NCI-H2107 treated with DMSO at 0.1 percent for 48 hours (cell line): ENCODE measurements at regions not wholly inside any gene's neighbourhood (a gene's known extent, or its start where the extent isn't known, plus 50 kb on each side); places are given as distances from the start of the nearest gene placed in this dataset.

Experiments
- DNase-seq: peaks from one replicate; lab custom pipeline; 2025; ENCODE audit not compliant: unreplicated experiment; lab: John Stamatoyannopoulos, UW

GRCh38 chr2:217722883-217723472 lies 279.8 kb downstream of the TNS1 start:
- no peak for DNase-seq

DNA sequence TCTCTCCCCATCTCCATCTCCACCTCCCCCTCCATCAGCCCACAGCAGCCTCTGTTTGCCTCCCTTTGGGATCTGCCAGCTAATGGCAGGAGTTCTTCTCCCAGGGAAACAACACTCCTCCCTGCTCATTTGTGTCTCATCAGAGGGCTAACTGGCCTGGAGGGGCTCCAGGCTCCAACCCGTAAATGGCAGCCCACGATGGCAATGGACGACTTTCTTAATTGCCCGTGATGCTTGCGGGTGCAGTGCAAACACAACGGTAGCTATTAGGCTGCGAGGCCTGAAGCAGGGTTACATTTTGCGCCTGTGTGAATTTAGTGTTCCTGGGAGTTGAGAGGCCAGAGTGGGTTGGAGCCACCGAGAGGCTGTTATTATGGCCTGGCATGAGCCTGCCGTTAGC lies 285.1 kb downstream of the TNS1 start:
- no peak for DNase-seq

DNA sequence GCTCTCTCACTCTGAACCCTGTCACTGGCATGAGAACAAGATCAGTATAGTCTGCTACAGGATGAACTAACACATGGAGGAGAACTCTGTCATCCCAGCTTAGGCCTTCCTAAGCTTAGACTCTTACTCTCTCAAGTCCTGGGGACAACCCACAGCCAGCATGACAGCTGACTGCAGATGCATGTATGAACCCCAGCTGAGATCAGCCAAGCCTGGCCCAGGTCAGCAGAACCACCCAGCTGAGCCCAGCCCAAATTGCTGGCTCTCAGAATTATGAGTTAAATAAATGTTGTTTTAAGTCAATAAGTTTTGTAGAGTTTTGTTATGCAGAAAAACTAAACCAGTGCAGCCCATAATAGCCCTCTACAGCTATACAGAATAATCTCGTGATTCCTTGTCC lies 287.3 kb downstream of the TNS1 start:
- no peak for DNase-seq

- no peak for DNase-seq
Measured at GRCh38 chr2:217714287-217714751, 288.5 kb downstream of the TNS1 start.

DNA sequence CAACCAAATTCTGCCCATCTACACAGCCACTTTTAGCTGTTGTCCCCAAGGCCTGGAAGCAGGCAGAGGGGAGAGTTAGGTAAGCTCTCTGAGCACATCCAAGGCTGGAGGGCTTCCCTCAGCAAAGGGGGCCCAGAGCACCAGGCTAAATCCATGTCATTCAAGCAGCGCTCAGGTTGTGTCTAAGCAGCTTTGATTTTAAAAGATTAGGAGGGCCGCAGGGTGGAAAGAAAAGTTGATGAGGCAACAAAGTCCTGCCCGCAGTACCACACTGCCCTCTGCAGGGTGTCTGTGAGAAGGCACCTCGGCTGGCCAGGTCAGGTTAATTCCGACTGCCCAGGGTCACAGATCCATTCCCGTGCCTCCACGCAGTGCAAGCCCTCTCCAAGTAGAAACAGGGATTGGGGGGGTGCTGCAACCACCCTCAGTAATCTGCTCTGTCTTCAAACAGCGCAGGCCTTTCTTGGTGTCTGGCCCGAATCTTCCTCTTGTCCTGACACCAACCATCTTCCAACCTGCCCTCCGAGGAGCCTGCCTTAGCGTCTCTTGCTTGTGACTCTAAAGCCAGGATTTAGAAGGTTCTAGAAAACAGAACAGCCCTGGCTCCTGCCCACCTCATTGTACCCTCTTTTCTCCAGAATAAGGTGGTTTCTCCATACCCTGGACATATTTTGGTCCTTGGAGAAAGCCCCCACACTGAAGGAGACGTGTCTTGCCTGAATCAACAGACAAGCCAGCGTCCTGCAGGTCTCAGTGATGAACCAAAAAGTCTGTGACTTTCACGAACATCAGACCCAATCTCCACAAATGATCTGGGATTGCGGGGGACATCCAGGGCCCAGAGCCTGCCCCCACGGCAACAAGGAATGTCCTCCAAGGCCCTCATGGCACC lies 289.2 kb downstream of the TNS1 start:
- DNase-seq, result peak; percentile 33

- DNase-seq, result no peak
Measured at GRCh38 chr2:217712431-217712830, 290.4 kb downstream of the TNS1 start.

DNA sequence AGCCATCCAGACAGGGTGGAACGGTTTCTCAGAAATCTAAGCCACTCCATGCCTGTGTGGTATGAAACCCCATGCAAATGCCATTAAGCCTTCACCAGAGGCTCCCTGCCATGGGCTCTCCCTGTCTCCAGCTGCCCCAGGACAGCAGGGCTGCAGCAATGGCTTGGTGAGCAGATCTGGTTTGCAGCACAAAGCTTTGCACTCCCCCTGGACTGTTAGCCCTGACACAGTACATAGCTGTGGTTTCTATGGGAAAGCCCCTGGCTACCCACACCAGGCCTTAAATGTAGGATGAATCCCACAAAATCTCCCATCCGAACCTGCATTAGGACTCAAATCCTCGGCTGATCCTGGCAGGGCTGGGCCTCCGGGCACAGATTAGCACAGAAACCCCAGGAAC lies 291.6 kb downstream of the TNS1 start:
- DNase-seq, result no peak

DNA sequence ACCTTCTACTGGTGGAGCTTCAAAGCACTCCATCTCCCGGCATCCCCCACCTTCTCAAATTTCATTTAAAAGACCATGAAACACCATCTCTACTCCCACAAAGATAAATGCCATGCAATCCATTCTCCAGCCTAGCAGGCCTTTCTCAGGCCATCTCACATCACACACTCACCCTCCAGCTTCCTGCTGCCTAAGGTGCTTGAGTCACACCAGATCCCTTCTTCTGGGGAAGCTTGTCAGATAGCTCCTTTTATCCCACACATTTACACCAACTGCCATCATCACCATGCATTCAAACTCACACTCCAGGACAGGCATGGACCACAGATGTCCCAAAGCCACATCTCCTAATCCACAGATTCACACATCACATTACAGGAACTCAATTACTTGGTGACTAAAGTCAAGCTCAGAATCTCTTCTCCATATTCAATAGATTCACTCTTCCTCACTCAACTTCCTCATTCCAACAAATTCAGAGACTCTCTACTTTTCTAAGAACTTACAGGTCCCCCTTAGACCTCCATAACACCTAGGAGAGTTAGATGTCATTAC lies 292.5 kb downstream of the TNS1 start:
- no peak for DNase-seq

DNA sequence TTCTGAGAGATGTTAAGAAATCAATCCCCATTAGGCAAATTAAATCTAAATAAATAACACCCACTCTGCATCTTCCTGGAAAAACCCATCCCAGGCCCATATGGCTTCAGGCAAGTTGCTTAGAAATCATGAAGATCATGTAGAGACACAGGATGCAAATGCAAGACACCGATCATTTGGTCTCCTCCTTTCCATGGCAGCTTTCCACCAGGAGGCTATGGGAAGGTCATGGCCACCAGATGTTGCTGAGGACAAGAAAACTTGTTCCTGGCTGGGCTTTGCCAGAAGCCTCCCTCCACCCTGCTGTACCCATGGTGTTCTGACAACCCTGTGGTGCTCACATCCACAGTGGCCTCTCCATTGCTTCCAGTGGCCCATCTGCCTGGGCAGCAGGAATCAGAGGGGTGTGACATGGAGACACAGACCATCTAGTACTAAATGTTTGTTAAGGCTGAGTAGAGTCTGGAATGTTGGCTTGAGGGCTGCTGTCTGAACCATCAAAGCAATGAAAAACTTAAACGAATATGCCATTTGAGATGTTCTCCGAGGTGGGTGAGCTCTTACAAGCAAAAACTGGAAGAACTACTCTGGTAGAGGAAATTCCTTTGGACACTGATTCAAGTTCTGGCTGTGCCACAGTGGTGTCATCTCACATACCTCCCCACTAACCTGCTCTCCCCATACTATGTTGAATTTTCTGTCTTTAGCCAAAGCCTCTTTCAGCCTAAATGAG lies 293.2 kb downstream of the TNS1 start:
- DNase-seq, result no peak

GRCh38 chr2:217707131-217707611 lies 295.6 kb downstream of the TNS1 start:
- DNase-seq, result no peak

DNA sequence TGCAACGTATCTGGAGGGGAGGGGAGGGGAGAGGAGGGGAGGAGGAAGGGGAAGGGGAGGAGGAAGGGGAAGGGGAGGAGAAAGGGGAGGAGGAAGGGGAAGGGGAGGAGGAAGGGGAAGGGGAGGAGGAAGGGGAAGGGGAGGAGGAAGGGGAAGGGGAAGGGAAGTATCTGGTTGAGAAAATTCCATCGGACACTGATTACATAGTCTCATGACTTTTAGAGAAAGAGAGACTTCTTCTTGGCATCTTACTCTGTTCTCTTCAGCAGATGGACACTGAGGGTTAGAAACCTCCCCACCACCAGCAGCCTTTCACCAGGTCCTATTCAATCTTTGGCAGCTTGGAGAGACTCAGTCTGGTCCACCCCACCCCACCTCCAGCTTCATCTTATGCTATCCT lies 296.3 kb downstream of the TNS1 start:
- no peak for DNase-seq

GRCh38 chr2:217706095-217706494 lies 296.7 kb downstream of the TNS1 start:
- DNase-seq, result no peak

DNA sequence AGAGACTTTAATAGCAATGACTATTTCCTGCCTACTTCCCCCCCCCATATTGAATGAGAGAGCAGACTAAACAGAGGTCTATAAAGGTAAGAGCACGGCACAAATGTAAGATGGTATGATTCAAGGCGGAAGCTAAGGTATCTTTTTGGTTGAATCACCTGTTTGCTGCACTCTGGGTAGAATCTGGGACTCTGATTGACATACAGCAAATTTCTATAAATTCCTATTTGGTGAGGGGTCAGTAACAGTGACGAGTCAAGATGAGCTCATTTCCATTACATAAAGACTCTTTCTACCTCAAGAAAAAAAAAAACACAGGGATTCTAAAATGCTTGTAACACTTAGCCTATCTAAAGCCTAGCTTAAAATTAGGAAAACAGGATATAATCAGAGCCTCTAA lies 297.3 kb downstream of the TNS1 start:
- DNase-seq, result no peak

GRCh38 chr2:217703999-217704398 lies 298.8 kb downstream of the TNS1 start:
- no peak for DNase-seq

DNA sequence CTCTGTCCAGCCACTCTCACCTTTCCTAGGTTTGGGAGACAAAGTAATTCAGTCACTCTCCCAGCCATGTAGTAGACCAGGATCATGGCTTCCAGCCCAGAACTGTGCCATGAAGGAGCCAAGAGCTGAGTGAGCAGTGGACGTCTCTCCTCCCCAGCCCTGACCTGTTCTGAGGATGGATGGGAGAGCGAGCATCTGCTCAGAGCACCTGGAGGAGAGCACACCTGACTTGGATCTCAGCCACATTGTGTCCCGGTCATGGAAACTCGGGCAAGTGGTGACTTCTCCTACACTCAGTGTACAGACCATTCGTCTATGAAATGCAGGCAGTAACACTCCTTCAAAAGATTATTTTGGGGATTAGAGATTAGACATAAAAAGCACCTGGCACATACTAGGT lies 299.7 kb downstream of the TNS1 start:
- no peak for DNase-seq

DNA sequence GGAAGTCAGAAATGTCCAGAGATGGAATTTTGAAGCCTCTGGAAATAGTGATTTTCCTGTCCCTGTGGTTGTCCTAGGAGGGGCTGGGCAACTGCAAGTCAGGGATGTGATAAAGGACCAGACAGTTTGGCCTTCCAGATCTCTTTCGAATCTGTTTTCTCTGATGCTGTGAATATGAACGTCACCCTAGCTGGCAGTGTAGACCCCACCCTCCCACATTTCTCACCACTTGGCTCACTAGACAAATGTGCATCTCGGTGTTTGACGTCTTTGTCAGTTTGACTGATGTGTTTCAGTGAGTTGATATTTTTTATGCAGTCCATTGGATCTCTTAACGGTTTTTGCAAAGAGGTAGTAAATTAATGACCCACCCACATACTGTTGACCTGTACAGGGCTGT lies 301.2 kb downstream of the TNS1 start:
- DNase-seq, result no peak

DNA sequence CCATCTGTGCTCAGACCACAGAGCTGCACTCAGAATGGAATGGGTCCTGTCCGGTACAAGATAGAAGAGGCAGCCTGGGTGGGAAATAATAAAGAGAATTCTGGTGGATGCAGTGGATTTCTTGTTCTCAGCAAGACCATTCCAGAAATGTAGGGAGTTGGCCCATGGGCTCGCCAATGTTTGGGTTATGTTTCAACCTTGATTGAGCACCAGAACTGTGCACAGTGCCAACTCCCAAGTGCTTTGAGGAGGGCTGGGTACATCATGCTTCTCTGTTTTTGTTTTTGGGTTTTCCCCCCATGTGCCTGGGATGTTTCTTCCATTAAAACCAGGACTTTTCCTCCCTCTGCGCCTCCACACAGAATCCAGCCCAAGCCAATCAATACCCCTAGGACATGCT lies 304.1 kb downstream of the TNS1 start:
- no peak for DNase-seq

DNA sequence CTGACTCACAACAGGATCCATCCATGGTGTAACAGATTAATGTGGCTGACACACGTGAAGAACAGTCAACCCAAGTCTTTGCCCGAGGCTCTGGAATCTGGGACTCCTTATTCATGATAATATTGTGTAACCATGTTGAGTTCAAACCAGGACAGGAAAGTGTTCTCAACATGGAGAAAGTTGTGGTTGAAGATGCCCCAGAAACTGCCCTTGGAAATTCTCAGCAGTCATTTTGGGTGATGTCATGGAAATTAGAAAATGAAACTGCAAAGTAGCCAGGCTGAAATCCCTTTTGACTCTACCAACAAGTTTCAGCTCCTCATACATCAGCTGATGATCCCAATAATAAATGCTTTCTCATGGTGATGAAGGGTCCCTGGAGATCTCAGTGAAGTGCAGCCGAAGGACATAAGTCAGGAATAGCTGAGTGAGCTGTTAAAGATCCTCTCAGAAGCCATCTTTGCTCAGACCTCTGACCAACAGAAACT lies 307.7 kb downstream of the TNS1 start:
- no peak for DNase-seq

DNA sequence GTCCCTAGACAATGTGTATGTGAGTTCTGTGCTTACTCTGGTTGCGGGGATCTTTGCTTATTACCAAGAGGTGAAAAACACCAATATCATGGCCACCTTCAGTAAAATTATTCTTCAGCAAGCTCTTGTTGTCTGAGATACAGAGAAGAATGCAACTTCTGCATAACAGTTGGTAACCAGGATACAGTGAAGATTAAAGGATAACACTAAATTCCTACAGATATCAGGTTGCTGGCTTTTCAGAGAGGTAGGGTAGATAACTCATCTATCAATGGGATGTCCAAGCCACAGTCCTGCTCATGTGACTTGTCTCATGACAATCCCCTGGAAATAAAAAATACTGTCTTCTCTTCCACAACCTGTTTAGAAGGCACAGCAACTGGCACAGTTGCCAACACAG lies 308.5 kb downstream of the TNS1 start:
- DNase-seq, result no peak

DNA sequence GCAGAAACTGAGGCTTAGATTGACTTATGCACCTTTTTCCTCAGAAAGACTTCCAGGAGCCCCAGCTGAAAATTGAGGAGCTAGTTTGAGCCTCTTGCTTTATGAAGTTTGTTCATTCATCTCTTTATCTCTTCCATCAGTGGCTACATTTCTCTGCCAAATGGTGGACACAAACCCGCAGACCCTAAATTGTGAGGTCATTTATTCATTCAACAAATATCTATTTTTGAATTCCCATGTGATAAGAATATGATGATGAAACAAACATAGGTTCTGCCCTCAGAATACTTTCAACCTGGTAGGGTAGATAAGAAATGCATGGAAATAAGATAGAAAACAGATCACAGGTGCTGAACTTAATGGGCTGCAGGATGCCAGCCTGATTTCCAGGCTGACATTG lies 309.4 kb downstream of the TNS1 start:
- no peak for DNase-seq

DNA sequence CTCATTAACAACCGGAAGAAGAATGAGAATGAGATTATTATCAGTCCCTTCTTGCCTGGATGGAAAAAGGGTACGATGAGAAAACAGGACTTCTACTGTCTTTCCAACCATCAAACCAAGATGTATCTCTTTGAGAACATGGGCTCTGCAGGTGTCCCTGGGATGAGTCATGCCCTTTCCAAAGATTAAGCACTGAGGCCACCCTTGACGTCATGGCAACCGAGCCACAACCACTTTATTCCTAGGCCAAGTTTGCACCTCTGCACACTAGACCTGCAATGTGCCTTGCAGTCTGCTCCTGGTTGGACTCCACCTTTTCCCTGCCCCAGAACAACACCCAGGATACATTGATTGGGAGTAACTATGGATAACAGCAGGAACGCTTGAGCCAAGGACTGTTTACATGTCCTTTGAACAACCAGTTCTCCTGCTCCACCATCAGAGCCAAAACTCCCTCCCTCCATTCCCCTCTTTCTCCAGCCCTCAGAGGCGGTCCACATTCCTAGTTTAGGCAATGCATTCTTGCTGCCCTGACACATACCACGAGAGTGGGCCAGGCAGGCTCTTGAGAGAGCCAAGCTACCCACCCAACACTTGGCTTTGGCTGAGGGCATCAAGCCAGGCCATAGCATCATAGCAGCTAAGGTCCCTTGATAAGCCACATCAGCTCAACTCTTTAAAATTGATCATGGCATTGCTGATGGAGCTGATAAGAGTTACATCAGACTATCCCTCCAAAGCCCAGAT lies 310.7 kb downstream of the TNS1 start:
- DNase-seq, result no peak
